AG04450 (cell line): ENCODE measurements at regions not wholly inside any gene's neighbourhood (a gene's known extent, or its start where the extent isn't known, plus 50 kb on each side); places are given as distances from the start of the nearest gene placed in this dataset.

Source experiments
- CTCF ChIA-PET: fragments of 300-600, 350-600 bp; formaldehyde crosslinking; extraction: SDS; loops from one replicate; lab custom pipeline; 2022; ENCODE audit warnings: antibody characterized with exemption, inconsistent platforms; lab: Charles Lee
- POLR2A ChIA-PET: fragments of 350-600 bp; formaldehyde crosslinking; extraction: SDS; loops from one replicate; lab custom pipeline; 2021; ENCODE audit warnings: antibody characterized with exemption, inconsistent platforms; lab: Yijun Ruan, JAX
- DNase-seq: peaks from one replicate; pipeline ENCODE4 v3.0.0-alpha.2; 2011; ENCODE audit warnings: low read depth, low spot score
- H3K27ac ChIP-seq: one replicate; pipeline ENCODE4 v1.5.1; 2012; ENCODE audit warnings: low read depth, low read length, control low read depth
- H3K27me3 ChIP-seq: one replicate; pipeline ENCODE4 v1.6.0; 2012; ENCODE audit warnings: low read length; ENCODE audit not compliant: control insufficient read depth, insufficient read depth
- H3K4me3 ChIP-seq: 2 replicates; pipeline ENCODE4 v1.5.1; 2011; ENCODE audit warnings: mild to moderate bottlenecking, low read depth, low read length, control low read depth
- H3K9me3 ChIP-seq: 2 replicates; pipeline ENCODE4 v1.5.1; 2012; ENCODE audit warnings: low read length; ENCODE audit not compliant: control insufficient read depth, insufficient read depth
- CTCF ChIP-seq: IDR thresholded peaks from 2 replicates; pipeline ENCODE4 v1.5.1; 2011; ENCODE audit warnings: low read depth, low read length, control low read depth, inconsistent platforms

- Histone ChIP-seq H3K9me3 (no peaks in the 10 kb centered on the region), H3K27me3 (no peaks in the 10 kb centered on the region), H3K4me3 (no peak overlapping the region), H3K27ac (no peak overlapping the region)
- no peak for DNase-seq
- TF ChIP-seq CTCF, result no peak
- POLR2A ChIA-PET, result no interaction called here
- CTCF ChIA-PET, result no interaction called here
These were observed 57.5 kb upstream of the USPL1 start for GRCh38 chr13:30560212-30560611.

DNA sequence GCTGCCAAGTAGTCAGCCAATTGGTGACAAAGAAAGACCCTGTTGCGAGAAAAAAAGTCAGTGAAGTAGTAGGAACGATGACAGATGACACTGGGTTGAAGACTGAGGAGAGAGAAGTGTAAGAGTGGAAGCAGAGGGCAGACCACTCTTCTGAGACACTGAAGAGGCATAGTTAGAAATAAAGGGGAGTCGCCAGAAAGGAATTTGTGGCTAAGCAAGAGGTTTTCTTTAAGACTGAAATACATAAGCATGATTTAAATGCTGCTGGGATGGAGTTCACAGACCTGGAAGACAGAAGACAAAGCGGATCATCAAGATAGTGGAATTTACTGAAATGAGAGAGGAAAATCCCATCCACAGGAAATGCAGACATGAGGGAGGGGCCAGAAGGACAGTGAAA is 56.2 kb upstream of the USPL1 start:
- no peak overlapping the region for H3K4me3 ChIP-seq
- ChIA-PET POLR2A (no interaction called here), CTCF (no interaction called here)
- no peak for DNase-seq
- no peaks in the 10 kb centered on the region for H3K9me3 ChIP-seq
- TF ChIP-seq CTCF, result no peak
- H3K27me3 ChIP-seq, result no peaks in the 10 kb centered on the region
- no peak overlapping the region for H3K27ac ChIP-seq

- CTCF ChIA-PET, result interaction anchor here (0.6 kb wide), 1 partner anchor 78 kb away, joined by 4 read pairs; no protein-coding TSS in a partner anchor
- Histone ChIP-seq H3K27me3 (no peaks in the 10 kb centered on the region), H3K9me3 (no peaks in the 10 kb centered on the region), H3K4me3 (no peak overlapping the region), H3K27ac (no peak overlapping the region)
- TF ChIP-seq CTCF, result no peak
- POLR2A ChIA-PET, result no interaction called here
- DNase-seq, result no peak
These were observed 53.2 kb upstream of the USPL1 start for GRCh38 chr13:30564489-30564888.

DNA sequence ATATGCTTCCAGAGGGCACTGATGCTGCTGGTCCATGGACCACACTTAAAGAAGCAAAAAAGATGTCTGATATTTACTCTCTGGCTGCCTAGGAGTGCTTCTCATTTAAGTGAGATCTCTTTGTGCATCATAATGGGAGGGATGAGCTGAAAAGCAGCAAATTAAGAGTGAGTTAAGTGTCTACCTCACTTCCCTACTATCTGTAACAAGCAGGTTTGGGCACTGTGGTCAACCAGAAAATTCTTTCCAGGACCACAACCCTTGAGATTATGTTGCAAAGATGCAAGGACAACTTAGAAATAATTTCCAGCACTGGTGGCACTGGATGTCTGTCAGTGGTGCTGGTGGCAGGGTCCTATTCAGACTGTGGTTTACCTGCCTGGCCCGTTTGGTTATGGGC is 52.1 kb upstream of the USPL1 start:
- no peak for DNase-seq
- ChIA-PET POLR2A (no interaction called here), CTCF (no interaction called here)
- Histone ChIP-seq H3K4me3 (no peak overlapping the region), H3K27me3 (no peaks in the 10 kb centered on the region), H3K9me3 (no peaks in the 10 kb centered on the region), H3K27ac (no peak overlapping the region)
- TF ChIP-seq CTCF, result no peak

DNA sequence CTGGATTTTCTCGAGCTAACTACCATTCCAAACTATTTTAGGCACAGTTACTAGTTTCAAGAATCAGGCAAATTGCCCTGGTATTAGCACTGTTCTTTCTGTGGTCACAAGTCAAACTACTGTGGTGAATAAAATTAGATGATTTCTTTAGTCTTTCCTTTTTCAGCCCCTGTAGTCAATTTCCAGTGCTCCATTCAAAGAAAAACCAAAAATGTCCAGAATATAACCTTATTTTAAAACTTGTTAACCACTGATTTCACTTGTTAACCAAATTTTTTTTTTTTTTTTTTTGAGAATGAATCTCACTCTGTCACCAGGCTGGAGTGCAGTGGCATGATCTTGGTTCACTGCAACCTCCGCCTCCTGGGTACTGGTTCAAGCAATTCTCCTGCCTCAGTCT is 50.6 kb upstream of the USPL1 start:
- no peak for DNase-seq
- POLR2A ChIA-PET, result no interaction called here
- CTCF ChIA-PET, result interaction anchor here (0.6 kb wide), 1 partner anchor 448 kb away, joined by 3 read pairs; no protein-coding TSS in a partner anchor
- Histone ChIP-seq H3K27me3 (no peaks in the 10 kb centered on the region), H3K4me3 (no peak overlapping the region), H3K9me3 (no peaks in the 10 kb centered on the region), H3K27ac (no peak overlapping the region)
- no peak for TF ChIP-seq CTCF
